Cardiac fibroblast (primary cell): ENCODE measurements at regions not wholly inside any gene's neighbourhood (a gene's known extent, or its start where the extent isn't known, plus 50 kb on each side); places are given as distances from the start of the nearest gene placed in this dataset.

ENCODE experiments used
- DNase-seq, 2 donors: peaks; one replicate each; pipeline versions ENCODE4 v3.0.0 to v3.0.0-alpha.2; 2010; ENCODE audit warnings: low read depth in 2 of 2
- H3K4me3 ChIP-seq, 2 donors: replicated peaks in 1 of 2; 1 replicate in 1 of 2; 2 replicates in 1 of 2; pipeline ENCODE4 v1.5.1; 2011; ENCODE audit warnings: low read depth in 2 of 2, low read length in 2 of 2, mild to moderate bottlenecking in 2 of 2, moderate library complexity in 1 of 2
- TF ChIP-seq, protein P1 (sequence below): IDR thresholded peaks from one replicate; pipeline ENCODE4 v1.5.1; 2011; ENCODE audit warnings: low read depth, mild to moderate bottlenecking, low read length, inconsistent platforms

DNA sequence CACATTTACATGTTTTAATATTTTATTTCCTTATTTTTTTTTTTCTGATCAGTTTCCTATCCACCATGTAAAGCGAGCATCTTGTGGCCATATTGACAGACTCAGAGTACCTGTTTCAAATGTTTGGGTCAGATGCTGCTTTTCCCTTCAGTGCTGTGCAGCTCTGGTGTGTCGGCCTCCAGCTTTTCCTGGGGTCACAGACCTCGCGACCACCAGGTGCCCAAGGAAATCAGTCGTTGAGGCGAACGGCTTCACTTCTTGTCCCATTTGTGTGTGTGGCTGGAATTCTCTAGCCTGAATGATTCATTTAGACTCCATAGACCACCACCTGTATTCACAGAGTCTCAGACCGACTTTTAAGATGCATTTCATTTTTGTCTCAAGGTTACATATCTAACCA, 166.9 kb upstream of the SPRY4 start:
- no peak for DNase-seq
- TF ChIP-seq, protein P1, sequence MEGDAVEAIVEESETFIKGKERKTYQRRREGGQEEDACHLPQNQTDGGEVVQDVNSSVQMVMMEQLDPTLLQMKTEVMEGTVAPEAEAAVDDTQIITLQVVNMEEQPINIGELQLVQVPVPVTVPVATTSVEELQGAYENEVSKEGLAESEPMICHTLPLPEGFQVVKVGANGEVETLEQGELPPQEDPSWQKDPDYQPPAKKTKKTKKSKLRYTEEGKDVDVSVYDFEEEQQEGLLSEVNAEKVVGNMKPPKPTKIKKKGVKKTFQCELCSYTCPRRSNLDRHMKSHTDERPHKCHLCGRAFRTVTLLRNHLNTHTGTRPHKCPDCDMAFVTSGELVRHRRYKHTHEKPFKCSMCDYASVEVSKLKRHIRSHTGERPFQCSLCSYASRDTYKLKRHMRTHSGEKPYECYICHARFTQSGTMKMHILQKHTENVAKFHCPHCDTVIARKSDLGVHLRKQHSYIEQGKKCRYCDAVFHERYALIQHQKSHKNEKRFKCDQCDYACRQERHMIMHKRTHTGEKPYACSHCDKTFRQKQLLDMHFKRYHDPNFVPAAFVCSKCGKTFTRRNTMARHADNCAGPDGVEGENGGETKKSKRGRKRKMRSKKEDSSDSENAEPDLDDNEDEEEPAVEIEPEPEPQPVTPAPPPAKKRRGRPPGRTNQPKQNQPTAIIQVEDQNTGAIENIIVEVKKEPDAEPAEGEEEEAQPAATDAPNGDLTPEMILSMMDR = no peak

DNA sequence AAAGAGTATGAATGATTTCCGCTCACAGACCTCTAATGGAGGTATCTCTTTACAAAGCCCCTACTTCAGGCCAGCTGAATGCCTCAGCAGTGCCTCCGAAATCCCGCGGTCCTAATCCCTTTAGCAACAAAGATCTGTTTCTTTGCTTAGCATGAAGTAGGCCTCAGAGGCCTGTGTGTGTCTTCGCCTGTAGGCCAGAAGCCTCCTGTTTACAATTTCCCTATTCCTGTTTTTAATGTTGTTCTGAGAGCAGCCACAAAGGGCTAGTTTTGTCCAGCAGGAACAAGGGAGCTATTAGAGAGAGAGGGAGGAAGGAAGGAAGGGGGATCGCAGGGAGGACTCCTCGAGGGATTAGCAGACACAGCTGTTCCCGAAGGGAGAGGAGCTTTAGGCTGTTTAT, 166.4 kb upstream of the SPRY4 start:
- no peak for DNase-seq
- TF ChIP-seq, protein P1 = no peak
- no peak overlapping the region for H3K4me3 ChIP-seq

More for the DNA sequence above, 166.9 kb upstream of the SPRY4 start:
- H3K4me3 ChIP-seq = no peak overlapping the region

DNA sequence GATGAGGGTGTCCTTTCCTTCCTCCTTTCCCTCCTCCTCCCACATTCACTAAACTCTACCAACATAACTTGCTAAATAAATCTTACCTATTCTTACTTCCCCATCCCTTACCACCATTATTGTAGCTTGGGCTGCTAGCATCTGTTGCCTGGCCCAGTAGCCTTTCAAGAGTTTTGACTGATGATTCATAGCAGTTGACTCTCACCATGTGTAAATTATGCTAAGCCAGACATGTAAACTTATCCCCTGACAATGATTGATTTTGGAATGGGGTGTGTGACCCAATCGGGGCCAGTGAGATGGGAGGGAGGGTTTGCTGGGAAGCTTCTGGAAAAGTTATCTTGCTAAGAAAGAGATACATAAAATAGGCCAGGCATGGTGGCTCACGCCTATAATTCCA, 161.8 kb upstream of the SPRY4 start:
- H3K4me3 ChIP-seq = no peak overlapping the region
- DNase-seq = peak; percentile 54 to 57

DNA sequence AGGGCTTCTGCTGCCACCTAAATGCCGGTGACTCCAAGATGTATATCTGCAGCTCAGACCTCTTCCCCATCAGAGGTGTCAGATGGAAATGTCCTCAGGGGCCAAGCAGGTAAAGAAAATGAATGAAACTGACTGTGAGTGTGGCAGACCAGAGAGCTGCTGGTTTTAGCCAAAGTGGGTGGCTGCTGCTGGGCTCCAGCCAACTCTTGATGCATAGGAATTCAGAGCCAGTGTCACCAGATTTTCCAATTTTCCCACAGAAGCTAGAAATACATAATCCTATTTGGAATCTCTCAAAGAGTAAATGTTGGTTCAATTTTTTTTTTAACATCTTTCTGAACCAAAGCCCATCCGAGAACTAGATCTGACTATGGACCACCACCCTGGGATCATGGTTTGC, 161.2 kb upstream of the SPRY4 start:
- TF ChIP-seq, protein P1 = no peak
- no peak overlapping the region for H3K4me3 ChIP-seq
- no peak for DNase-seq

More for the DNA sequence above, 161.8 kb upstream of the SPRY4 start:
- TF ChIP-seq, protein P1 = no peak

DNA sequence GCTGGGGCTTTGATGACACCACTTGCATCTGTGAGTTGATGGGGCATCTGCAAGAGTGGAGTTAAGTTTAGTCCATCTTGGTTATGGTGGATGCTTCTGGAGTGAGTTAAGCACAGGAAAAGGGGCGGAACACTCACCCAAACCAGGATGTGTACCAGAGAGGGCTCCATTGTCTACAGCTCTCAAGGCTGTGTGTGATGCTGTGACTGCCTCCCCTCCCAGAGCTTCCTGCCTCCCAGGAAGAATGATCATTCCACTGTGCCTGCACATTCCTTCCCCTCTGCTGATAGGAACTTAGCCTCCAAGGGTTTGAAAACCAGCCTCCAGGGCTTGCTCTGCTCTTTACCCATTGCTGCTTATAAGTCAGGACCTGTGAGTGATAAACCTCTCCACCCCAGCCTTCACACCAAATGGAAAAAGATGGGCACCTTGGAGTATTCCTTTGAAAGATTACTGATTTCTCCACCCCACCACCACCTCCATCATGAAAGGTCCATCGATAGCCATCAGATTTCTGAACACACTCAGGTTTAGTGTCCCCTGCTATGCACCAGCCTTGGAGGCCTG, 160.1 kb upstream of the SPRY4 start:
- TF ChIP-seq, protein P1 = no peak
- no peak overlapping the region for H3K4me3 ChIP-seq
- DNase-seq = peak; percentile 59 to 71

DNA sequence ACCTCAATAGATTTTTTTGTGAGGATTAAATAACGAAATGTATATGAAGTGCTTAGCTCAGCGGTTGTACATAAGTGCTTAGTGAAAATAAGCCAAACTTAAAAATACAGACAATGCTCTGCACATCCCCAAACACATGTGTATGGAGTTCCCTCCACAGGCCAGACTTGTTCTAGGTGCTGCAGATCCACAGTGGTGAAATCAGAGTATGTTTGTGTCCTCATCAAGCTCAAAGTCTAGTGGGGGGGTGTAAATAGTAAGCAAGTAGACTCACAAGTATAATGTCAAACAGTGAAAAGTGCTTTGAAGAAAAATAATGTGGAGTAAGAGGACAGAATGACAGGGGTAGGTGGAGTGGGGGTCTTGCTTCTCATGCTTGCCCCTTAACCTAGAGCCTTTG, 157.4 kb upstream of the SPRY4 start:
- TF ChIP-seq, protein P1 = no peak
- no peak for DNase-seq
- H3K4me3 ChIP-seq = no peak overlapping the region

DNA sequence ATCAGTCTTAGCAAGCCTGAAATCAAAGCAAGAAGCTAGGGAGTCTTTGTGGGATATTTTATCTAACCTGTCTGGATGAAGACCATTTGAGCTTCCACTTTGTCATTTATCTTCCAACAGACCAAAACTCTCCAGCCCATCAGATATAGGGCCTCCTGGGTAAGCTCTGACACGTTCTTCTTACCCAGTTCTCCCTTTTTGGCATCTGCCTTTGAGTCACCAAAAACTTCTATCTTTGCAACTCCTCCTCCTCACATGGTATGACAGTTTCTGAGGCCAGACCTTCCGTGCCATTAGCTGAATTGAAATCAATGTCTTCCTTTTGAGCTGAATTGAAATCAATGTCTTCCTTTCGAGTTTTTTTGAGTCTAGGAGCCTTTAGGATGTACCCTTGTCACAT, 156.6 kb upstream of the SPRY4 start:
- TF ChIP-seq, protein P1 = no peak
- no peak overlapping the region for H3K4me3 ChIP-seq
- DNase-seq = no peak
